LNCaP clone FGC (cell line): ENCODE measurements at regions not wholly inside any gene's neighbourhood (a gene's known extent, or its start where the extent isn't known, plus 50 kb on each side); places are given as distances from the start of the nearest gene placed in this dataset.

Experiments used
- DNase-seq: peaks from one replicate; pipeline ENCODE4 v3.0.0-alpha.2; 2011; ENCODE audit warnings: low read depth
- H3K4me3 ChIP-seq: 2 replicates; pipeline ENCODE4 v1.5.1; 2011; ENCODE audit warnings: mild to moderate bottlenecking, low read depth, low read length, control low read depth
- CTCF ChIP-seq: IDR thresholded peaks from 2 replicates; pipeline ENCODE4 v1.5.1; 2012; ENCODE audit warnings: mild to moderate bottlenecking; ENCODE audit not compliant: control insufficient read depth, insufficient read depth; ENCODE audit errors: extremely low read depth

GRCh38 chr7:36010656-36011587, 142.1 kb upstream of the EEPD1 start:
- H3K4me3 ChIP-seq = no peak overlapping the region
- no peak for DNase-seq
- no peak for TF ChIP-seq CTCF

GRCh38 chr7:36011588-36011965, 141.5 kb upstream of the EEPD1 start:
- no peak for TF ChIP-seq CTCF
- DNase-seq = no peak
- H3K4me3 ChIP-seq = no peak overlapping the region

GRCh38 chr7:36013246-36014014, 139.6 kb upstream of the EEPD1 start:
- H3K4me3 ChIP-seq = no peak overlapping the region
- no peak for DNase-seq
- TF ChIP-seq CTCF = no peak

- no peak for DNase-seq
- TF ChIP-seq CTCF = no peak
- no peak overlapping the region for H3K4me3 ChIP-seq
These were observed 138.1 kb upstream of the EEPD1 start for GRCh38 chr7:36014961-36015360.

GRCh38 chr7:36015733-36016132, 137.3 kb upstream of the EEPD1 start:
- no peak overlapping the region for H3K4me3 ChIP-seq

GRCh38 chr7:36016648-36017047, 136.4 kb upstream of the EEPD1 start:
- H3K4me3 ChIP-seq = no peak overlapping the region
- DNase-seq = no peak
- no peak for TF ChIP-seq CTCF

More at GRCh38 chr7:36015733-36016132, 137.3 kb upstream of the EEPD1 start:
- TF ChIP-seq CTCF = no peak
- no peak for DNase-seq
